ENCODE measurements at regions not wholly inside any gene's neighbourhood (a gene's known extent, or its start where the extent isn't known, plus 50 kb on each side); places are given as distances from the start of the nearest gene placed in this dataset.

DNA sequence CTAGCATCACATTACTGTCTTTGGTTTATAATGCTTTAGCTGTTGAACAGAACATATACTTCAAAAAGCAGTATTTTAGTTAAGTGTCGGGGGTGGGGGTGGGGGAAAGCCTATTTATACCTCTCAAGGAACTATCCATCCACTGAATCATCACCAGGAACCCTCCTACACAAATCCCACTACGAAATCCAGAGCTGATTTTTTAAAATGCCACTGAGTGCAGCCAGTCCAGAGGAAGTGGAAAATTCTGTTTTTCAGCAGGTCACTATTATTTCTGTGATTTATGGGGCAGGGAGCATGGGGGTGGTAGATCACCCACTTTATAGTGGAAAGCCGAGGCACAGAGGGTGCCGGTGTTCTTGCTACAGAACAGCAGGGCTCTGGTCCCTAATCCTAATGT is 284.1 kb downstream of the SOX9 start:
- no peak overlapping the region for H3K4me3 ChIP-seq (ENCODE audit: low read depth, low read length)
- DNase-seq (ENCODE audit: low read depth, low spot score), result peak; percentile 62
- TF ChIP-seq, protein P1, sequence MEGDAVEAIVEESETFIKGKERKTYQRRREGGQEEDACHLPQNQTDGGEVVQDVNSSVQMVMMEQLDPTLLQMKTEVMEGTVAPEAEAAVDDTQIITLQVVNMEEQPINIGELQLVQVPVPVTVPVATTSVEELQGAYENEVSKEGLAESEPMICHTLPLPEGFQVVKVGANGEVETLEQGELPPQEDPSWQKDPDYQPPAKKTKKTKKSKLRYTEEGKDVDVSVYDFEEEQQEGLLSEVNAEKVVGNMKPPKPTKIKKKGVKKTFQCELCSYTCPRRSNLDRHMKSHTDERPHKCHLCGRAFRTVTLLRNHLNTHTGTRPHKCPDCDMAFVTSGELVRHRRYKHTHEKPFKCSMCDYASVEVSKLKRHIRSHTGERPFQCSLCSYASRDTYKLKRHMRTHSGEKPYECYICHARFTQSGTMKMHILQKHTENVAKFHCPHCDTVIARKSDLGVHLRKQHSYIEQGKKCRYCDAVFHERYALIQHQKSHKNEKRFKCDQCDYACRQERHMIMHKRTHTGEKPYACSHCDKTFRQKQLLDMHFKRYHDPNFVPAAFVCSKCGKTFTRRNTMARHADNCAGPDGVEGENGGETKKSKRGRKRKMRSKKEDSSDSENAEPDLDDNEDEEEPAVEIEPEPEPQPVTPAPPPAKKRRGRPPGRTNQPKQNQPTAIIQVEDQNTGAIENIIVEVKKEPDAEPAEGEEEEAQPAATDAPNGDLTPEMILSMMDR (IDR thresholded peaks at IDR 0.05; ENCODE audit: low read depth, low read length), result no peak
- in situ Hi-C loops (cut with HindIII; ENCODE audit: low sequenced_read_pairs), result no loop called here

DNA sequence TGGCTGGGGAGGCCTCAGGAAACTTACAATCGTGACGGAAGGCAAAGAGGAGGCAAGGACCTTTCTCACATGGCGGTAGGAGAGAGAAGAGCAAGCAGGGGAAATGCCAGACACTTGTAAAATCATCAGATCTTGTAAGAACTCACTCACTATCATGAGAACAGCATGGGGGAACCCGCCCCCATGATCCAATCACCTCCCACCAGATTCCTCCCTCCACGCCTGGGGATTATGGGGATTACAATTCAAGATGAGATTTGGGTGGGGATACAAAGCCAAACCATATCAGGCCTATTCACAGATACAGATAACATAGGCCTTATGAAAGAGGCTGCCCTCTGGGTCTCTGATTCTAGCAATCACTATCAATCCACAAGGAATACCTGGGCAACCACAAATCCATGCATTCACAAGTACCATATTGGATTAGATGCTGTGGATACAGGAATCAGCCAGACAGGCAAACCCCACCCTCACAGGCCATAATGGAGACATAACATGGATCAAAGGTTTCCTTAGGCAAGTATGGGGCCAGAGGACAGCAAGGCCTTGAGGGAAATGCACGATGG is 284.9 kb downstream of the SOX9 start:
- no peak overlapping the region for H3K4me3 ChIP-seq (ENCODE audit: low read depth, low read length)
- in situ Hi-C loops (cut with HindIII; ENCODE audit: low sequenced_read_pairs), result no loop called here
- TF ChIP-seq, protein P1 (IDR thresholded peaks at IDR 0.05; ENCODE audit: low read depth, low read length), result no peak
- DNase-seq (ENCODE audit: low read depth, low spot score), result no peak

DNA sequence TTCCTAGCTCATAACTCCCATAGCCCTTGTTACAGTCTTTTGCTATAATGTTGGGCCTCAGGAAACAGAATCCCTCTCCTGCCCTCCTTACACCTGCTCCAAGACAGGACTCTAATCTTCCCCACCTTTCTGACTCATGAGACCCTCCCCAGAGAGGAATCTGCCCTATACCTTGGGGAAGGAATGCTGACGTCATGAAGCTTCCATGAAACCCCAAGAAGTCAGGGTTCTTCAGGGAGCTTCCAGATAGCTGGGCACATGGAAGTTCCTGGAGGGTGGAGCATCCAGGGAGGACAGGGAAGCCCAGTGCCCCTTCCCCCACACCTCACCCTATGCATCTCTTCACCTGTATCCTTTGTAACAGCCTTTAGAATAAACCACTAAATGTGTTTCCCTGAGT is 285.7 kb downstream of the SOX9 start:
- TF ChIP-seq, protein P1 (IDR thresholded peaks at IDR 0.05; ENCODE audit: low read depth, low read length), result no peak
- DNase-seq (ENCODE audit: low read depth, low spot score), result no peak
- in situ Hi-C loops (cut with HindIII; ENCODE audit: low sequenced_read_pairs), result no loop called here
- H3K4me3 ChIP-seq (ENCODE audit: low read depth, low read length), result no peak overlapping the region

DNA sequence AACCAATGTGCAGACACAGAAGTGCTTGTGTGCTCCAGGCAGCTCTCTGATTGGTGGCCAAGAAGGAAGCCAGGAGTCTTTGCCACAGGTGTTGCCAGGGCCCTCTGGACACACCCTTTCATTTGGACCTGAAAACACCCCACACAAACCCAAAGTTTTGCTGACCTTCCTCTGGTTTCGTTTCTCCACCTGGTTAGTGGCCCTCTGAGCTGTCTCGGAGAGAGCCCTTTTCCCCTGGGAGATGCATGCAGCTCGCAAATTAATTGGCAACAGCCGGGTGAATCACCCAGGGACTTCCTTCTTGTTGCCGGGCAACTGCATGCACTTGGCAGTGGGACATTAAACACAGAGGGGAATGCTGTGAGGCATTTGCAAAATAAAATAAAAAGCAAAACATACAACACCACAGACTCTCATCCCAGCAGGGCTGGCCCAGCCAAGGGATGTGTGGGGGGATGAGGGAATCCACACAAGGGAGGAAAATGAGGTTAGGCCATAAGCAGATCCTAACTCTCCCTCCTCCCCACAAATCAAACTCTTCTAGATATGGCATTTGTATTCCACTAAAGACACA is 286.6 kb downstream of the SOX9 start:
- in situ Hi-C loops (cut with HindIII; ENCODE audit: low sequenced_read_pairs), result no loop called here

DNA sequence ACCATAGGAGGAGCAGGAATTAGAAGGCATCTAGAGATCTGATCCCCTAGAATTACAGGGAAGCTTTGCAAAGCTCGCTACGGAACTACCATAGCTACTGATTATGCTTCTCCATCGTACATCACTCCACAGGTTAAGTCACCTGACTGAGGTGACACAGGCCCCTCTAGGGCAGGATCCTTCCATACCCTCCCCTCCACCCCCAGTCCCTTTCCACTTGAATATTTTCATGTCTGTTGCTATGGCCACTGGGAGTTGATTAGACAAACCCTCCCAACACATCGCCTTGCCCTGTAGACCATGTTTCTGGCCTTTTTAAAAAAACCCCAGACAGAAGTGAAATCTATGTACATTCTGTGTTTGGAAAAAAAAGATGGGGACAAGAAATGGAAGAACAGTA is 287.1 kb downstream of the SOX9 start:
- peak; percentile 18 for DNase-seq (ENCODE audit: low read depth, low spot score)
- no peak overlapping the region for H3K4me3 ChIP-seq (ENCODE audit: low read depth, low read length)
- TF ChIP-seq, protein P1 (IDR thresholded peaks at IDR 0.05; ENCODE audit: low read depth, low read length), result no peak
- in situ Hi-C loops (cut with HindIII; ENCODE audit: low sequenced_read_pairs), result no loop called here

More for the DNA sequence above, 286.6 kb downstream of the SOX9 start:
- peak; percentile 98 for DNase-seq (ENCODE audit: low read depth, low spot score)
- TF ChIP-seq, protein P1 (IDR thresholded peaks at IDR 0.05; ENCODE audit: low read depth, low read length), result no peak
- H3K4me3 ChIP-seq (ENCODE audit: low read depth, low read length), result no peak overlapping the region

DNA sequence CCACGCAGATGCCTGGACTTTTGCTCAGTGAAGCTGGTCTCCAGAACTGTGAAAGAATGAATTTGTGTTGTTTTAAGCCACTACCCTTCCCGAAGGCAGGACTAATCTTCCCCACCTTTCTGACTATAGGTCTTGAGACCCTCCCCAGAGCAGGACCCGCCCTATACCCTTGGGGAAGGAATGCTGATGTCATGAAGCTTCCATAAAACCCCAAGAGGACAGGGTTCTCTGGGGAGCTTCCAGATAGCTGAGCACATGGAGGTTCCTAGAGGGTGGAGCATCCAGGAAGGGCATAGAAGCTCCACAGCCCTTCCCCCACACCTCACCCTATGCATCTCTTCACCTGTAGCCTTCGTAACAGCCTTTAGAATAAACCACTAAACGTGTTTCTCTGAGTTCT is 287.8 kb downstream of the SOX9 start:
- TF ChIP-seq, protein P1 (IDR thresholded peaks at IDR 0.05; ENCODE audit: low read depth, low read length), result no peak
- DNase-seq (ENCODE audit: low read depth, low spot score), result no peak
- H3K4me3 ChIP-seq (ENCODE audit: low read depth, low read length), result no peak overlapping the region
- in situ Hi-C loops (cut with HindIII; ENCODE audit: low sequenced_read_pairs), result no loop called here
